ENCODE measurements at regions not wholly inside any gene's neighbourhood (a gene's known extent, or its start where the extent isn't known, plus 50 kb on each side); places are given as distances from the start of the nearest gene placed in this dataset.

DNA sequence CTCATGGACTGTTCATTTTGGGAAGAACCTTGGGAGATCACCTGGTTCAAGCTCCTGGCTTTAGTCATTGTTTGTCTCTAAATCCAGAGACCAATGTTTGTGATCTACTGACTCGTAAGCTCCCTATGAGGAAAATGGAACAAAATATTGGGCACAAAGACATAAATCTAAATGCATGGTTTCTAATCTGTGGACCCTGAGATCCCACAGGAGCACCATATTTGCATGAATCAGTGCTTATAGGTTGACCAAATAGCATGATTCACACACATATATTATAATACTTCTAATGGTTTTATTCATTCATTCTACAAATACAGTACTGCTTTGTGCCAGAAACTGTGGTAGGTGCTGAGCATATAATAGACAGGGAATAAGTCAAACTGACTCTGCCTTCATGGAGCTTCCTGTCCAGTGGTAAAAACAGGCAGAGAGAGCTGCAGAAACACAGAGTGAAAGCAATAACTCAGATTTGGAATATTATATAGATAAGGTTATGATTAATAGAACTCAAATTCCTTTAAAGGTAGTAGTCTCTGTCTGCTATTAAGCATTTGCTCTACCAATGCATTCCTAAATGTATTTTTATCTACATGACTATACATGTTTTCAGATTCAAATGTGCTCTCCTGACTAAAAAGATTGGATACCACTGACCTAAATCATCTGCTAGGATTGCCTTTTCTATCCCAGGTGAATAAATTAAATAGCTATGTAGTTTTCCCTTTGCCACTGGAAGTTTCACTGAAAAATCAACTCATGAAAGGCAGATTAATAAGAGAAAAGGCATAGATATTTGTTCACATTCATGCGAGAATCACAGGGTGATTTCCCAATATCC, 198.6 kb upstream of the CAMK1G start:
- H3K27me3 Mint-ChIP-seq = no peaks in the 10 kb centered on the region
- ChIA-PET CTCF (no interaction called here), POLR2A (no interaction called here)
- H3K27ac ChIP-seq (ENCODE audit: low read depth in 1 of 2, low read length in 2 of 2) = no peak overlapping the region
- H3K4me1 Mint-ChIP-seq (ENCODE audit: low read depth) = no peaks in the 10 kb centered on the region
- no peak overlapping the region for H3K4me3 ChIP-seq (ENCODE audit: low read length)
- ATAC-seq (ENCODE audit: poor library complexity) (no peak), DNase-seq (no peak)
- H3K4me1 ChIP-seq (ENCODE audit: insufficient read depth, low read length) = no peaks in the 10 kb centered on the region
- intact Hi-C loops (cut with DNase I, micrococcal nuclease) = no loop called here
- no peak overlapping the region for H3K27ac Mint-ChIP-seq
- H3K36me3 ChIP-seq (ENCODE audit: insufficient read depth, low read length) = no peaks in the 10 kb centered on the region
- TF ChIP-seq, protein P1, sequence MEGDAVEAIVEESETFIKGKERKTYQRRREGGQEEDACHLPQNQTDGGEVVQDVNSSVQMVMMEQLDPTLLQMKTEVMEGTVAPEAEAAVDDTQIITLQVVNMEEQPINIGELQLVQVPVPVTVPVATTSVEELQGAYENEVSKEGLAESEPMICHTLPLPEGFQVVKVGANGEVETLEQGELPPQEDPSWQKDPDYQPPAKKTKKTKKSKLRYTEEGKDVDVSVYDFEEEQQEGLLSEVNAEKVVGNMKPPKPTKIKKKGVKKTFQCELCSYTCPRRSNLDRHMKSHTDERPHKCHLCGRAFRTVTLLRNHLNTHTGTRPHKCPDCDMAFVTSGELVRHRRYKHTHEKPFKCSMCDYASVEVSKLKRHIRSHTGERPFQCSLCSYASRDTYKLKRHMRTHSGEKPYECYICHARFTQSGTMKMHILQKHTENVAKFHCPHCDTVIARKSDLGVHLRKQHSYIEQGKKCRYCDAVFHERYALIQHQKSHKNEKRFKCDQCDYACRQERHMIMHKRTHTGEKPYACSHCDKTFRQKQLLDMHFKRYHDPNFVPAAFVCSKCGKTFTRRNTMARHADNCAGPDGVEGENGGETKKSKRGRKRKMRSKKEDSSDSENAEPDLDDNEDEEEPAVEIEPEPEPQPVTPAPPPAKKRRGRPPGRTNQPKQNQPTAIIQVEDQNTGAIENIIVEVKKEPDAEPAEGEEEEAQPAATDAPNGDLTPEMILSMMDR (IDR thresholded peaks at IDR 0.05) = no peak
- no peak overlapping the region for H3K4me3 Mint-ChIP-seq
- no peaks in the 10 kb centered on the region for H3K9me3 ChIP-seq (ENCODE audit: control insufficient read depth in 1 of 2, insufficient read depth in 1 of 2, low read length in 2 of 2)
- H3K9me3 Mint-ChIP-seq = no peaks in the 10 kb centered on the region
- no peaks in the 10 kb centered on the region for H3K27me3 ChIP-seq (ENCODE audit: control insufficient read depth in 1 of 2, insufficient read depth in 2 of 2, low read length in 2 of 2)
- H3K36me3 Mint-ChIP-seq (ENCODE audit: low read depth) = no peaks in the 10 kb centered on the region

GRCh38 chr1:209386156-209386555, 197.4 kb upstream of the CAMK1G start:
- Mint-ChIP-seq H3K4me3 (no peak overlapping the region), H3K4me1 (ENCODE audit: low read depth) (no peaks in the 10 kb centered on the region), H3K36me3 (ENCODE audit: low read depth) (no peaks in the 10 kb centered on the region), H3K27me3 (no peaks in the 10 kb centered on the region), H3K9me3 (no peaks in the 10 kb centered on the region), H3K27ac (no peak overlapping the region)
- no peaks in the 10 kb centered on the region for H3K36me3 ChIP-seq (ENCODE audit: insufficient read depth, low read length)
- H3K9me3 ChIP-seq (ENCODE audit: control insufficient read depth in 1 of 2, insufficient read depth in 1 of 2, low read length in 2 of 2) = no peaks in the 10 kb centered on the region
- no peaks in the 10 kb centered on the region for H3K27me3 ChIP-seq (ENCODE audit: control insufficient read depth in 1 of 2, insufficient read depth in 2 of 2, low read length in 2 of 2)
- no peak overlapping the region for H3K4me3 ChIP-seq (ENCODE audit: low read length)
- TF ChIP-seq, protein P1 (IDR thresholded peaks at IDR 0.05) = no peak
- no peaks in the 10 kb centered on the region for H3K4me1 ChIP-seq (ENCODE audit: insufficient read depth, low read length)
- ChIA-PET CTCF (interaction anchor here (0.8 kb wide), 1 partner anchor 11 kb away, joined by 3 read pairs; no protein-coding TSS in a partner anchor), POLR2A (no interaction called here)
- DNase-seq (no peak), ATAC-seq (ENCODE audit: poor library complexity) (no peak)
- intact Hi-C loops (cut with DNase I, micrococcal nuclease) = no loop called here
- H3K27ac ChIP-seq (ENCODE audit: low read depth in 1 of 2, low read length in 2 of 2) = no peak overlapping the region

- Mint-ChIP-seq H3K4me1 (ENCODE audit: low read depth) (no peaks in the 10 kb centered on the region), H3K27me3 (peaks cover 3% of the 10 kb centered on the region), H3K27ac (no peak overlapping the region), H3K4me3 (no peak overlapping the region), H3K9me3 (no peaks in the 10 kb centered on the region), H3K36me3 (ENCODE audit: low read depth) (no peaks in the 10 kb centered on the region)
- no peak overlapping the region for H3K4me3 ChIP-seq (ENCODE audit: low read length)
- H3K4me1 ChIP-seq (ENCODE audit: insufficient read depth, low read length) = no peaks in the 10 kb centered on the region
- TF ChIP-seq, protein P1 (IDR thresholded peaks at IDR 0.05) = no peak
- ATAC-seq (ENCODE audit: poor library complexity) = no peak
- peaks cover 0 to 2% of the 10 kb centered on the region in 2 experiments for H3K27me3 ChIP-seq (ENCODE audit: control insufficient read depth in 1 of 2, insufficient read depth in 2 of 2, low read length in 2 of 2)
- no peaks in the 10 kb centered on the region for H3K36me3 ChIP-seq (ENCODE audit: insufficient read depth, low read length)
- H3K27ac ChIP-seq (ENCODE audit: low read depth in 1 of 2, low read length in 2 of 2) = no peak overlapping the region
- no peaks in the 10 kb centered on the region for H3K9me3 ChIP-seq (ENCODE audit: control insufficient read depth in 1 of 2, insufficient read depth in 1 of 2, low read length in 2 of 2)
- ChIA-PET CTCF (no interaction called here), POLR2A (no interaction called here)
- no peak for DNase-seq
- intact Hi-C loops (cut with DNase I, micrococcal nuclease) = no loop called here
Observed at GRCh38 chr1:209387271-209387968, 196.1 kb upstream of the CAMK1G start.
